B cell (primary cell): ENCODE measurements at regions not wholly inside any gene's neighbourhood (a gene's known extent, or its start where the extent isn't known, plus 50 kb on each side); places are given as distances from the start of the nearest gene placed in this dataset.

Source experiments
- ATAC-seq: fragments of 200-7000 bp; cut with Tn5 transposase; one replicate; pipeline ENCODE4 v1.10.0; 2021; ENCODE audit warnings: low read depth, mild to moderate bottlenecking, moderate number of reproducible peaks, moderate library complexity
- CTCF ChIA-PET: fragments of 350-600 bp; sonication (Branson Sonifier 250); formaldehyde crosslinking; loops from one replicate; lab custom pipeline; 2021; ENCODE audit warnings: antibody characterized with exemption, inconsistent platforms; lab: Charles Lee
- POLR2A ChIA-PET: fragments of 350-600 bp; sonication (Branson Sonifier 250); formaldehyde crosslinking; loops from one replicate; lab custom pipeline; 2021; ENCODE audit warnings: antibody characterized with exemption; lab: Charles Lee
- DNase-seq: peaks from one replicate; pipeline ENCODE4 v3.0.0; 2013
- H2AFZ ChIP-seq: 2 replicates; pipeline ENCODE4 v1.6.1; 2012; ENCODE audit warnings: mild to moderate bottlenecking, low read depth, low read length; ENCODE audit not compliant: insufficient read depth, poor library complexity, severe bottlenecking
- H3K27ac ChIP-seq, 2 donors: 1 replicate in 1 of 2; 2 replicates in 1 of 2; pipeline ENCODE4 v1.5.1; 2012 to 2013; ENCODE audit warnings: low read length in 2 of 2, mild to moderate bottlenecking in 2 of 2, moderate library complexity in 1 of 2
- H3K27me3 ChIP-seq, 4 experiments: fragments of 200-600 bp in 1 of 4; sonication (generic) in 1 of 4; replicated peaks in 1 of 4; 1 replicate in 2 of 4; 2 replicates in 2 of 4; pipeline versions ENCODE4 v1.6.1 to v1.7.0; 2013 to 2016; ENCODE audit warnings: low read length in 3 of 4, mild to moderate bottlenecking in 2 of 4, mixed read lengths in 1 of 4, moderate library complexity in 1 of 4; ENCODE audit not compliant: insufficient read depth in 4 of 4, control insufficient read depth in 3 of 4; ENCODE audit errors: control extremely low read depth in 1 of 4
- H3K36me3 ChIP-seq, 2 experiments: replicated peaks in 1 of 2; 1 replicate in 1 of 2; 2 replicates in 1 of 2; pipeline versions ENCODE4 v1.6.1 to v1.7.1; 2013; ENCODE audit warnings: low read length in 1 of 2; ENCODE audit not compliant: insufficient read depth in 2 of 2, control insufficient read depth in 1 of 2; ENCODE audit errors: control extremely low read depth in 1 of 2, extremely low read depth in 1 of 2
- H3K4me1 ChIP-seq, 2 donors: fragments of 200-600 bp in 1 of 2; sonication (generic) in 1 of 2; 1 replicate in 1 of 2; 2 replicates in 1 of 2; pipeline versions ENCODE4 v1.5.1 to v1.6.1; 2013 to 2017; ENCODE audit warnings: low read length in 2 of 2; ENCODE audit not compliant: control insufficient read depth in 2 of 2, insufficient read depth in 2 of 2
- H3K4me2 ChIP-seq: replicated peaks from 2 replicates; pipeline ENCODE3; 2012; ENCODE audit warnings: mild to moderate bottlenecking, low read depth, low read length; ENCODE audit not compliant: poor library complexity, severe bottlenecking
- H3K4me3 ChIP-seq, 5 experiments: fragments of 200-600 bp in 1 of 5; sonication (generic) in 1 of 5; 1 replicate in 3 of 5; 2 replicates in 2 of 5; pipeline versions ENCODE4 v1.5.1 to v1.7.0; 2011 to 2016; ENCODE audit warnings: low read length in 4 of 5, mild to moderate bottlenecking in 4 of 5, low read depth in 2 of 5, control low read depth in 1 of 5, moderate library complexity in 1 of 5; ENCODE audit not compliant: insufficient read depth in 1 of 5; ENCODE audit errors: control extremely low read depth in 1 of 5, extremely low read depth in 1 of 5
- H3K79me2 ChIP-seq: fragments of 200-600 bp; sonication (generic); one replicate; pipeline ENCODE4 v1.6.0; 2016; ENCODE audit warnings: low read length; ENCODE audit not compliant: control insufficient read depth, insufficient read depth
- H3K9ac ChIP-seq: fragments of 200-600 bp; sonication (generic); 2 replicates; pipeline ENCODE4 v1.6.1; 2017; ENCODE audit warnings: mild to moderate bottlenecking, low read length, moderate library complexity
- H3K9me3 ChIP-seq, 3 donors: one replicate each; pipeline versions ENCODE4 v1.6.1 to v1.7.1; 2013; ENCODE audit warnings: low read length in 2 of 3; ENCODE audit not compliant: control insufficient read depth in 2 of 3, insufficient read depth in 1 of 3; ENCODE audit errors: control extremely low read depth in 1 of 3
- H4K20me1 ChIP-seq: 2 replicates; pipeline ENCODE4 v1.6.0; 2012; ENCODE audit warnings: mild to moderate bottlenecking, low read length; ENCODE audit not compliant: insufficient read depth, control insufficient read depth, poor library complexity, severe bottlenecking
- H3K27ac Mint-ChIP-seq: one replicate; pipeline ENCODE4 v1.8.0; 2021; ENCODE audit warnings: mixed read lengths
- H3K27me3 Mint-ChIP-seq: one replicate; pipeline ENCODE4 v1.8.0; 2021; ENCODE audit warnings: mixed read lengths
- H3K4me1 Mint-ChIP-seq: one replicate; pipeline ENCODE4 v1.8.0; 2021; ENCODE audit warnings: mixed read lengths
- H3K4me3 Mint-ChIP-seq: one replicate; pipeline ENCODE4 v1.8.0; 2021; ENCODE audit warnings: mixed read lengths
- H3K9me3 Mint-ChIP-seq: one replicate; pipeline ENCODE4 v1.8.0; 2022; ENCODE audit warnings: mixed read lengths; ENCODE audit not compliant: insufficient read depth
- EZH2 ChIP-seq: IDR thresholded peaks from 2 replicates; pipeline ENCODE4 v1.6.1; 2012; ENCODE audit warnings: borderline replicate concordance, low read depth, mild to moderate bottlenecking, moderate library complexity, low read length; ENCODE audit not compliant: insufficient read depth, poor library complexity, severe bottlenecking
- WGBS: methylation state at CpG from one replicate; pipeline ENCODE4 v1.1.5; 2013; ENCODE audit warnings: missing lambda C conversion rate; ENCODE audit not compliant: insufficient coverage; 5-methylcytosine and 5-hydroxymethylcytosine counted together
- intact Hi-C: fragments of 100-400 bp; cut with micrococcal nuclease; formaldehyde crosslinking; loops from one replicate; pipeline ENCODE4 v1.10.0; 2022
- TF ChIP-seq, protein P1 (sequence below): fragments of 200-600 bp; IDR thresholded peaks from one replicate; pipeline ENCODE4 v1.8.0; 2022; ENCODE audit warnings: antibody characterized with exemption, mild to moderate bottlenecking

DNA sequence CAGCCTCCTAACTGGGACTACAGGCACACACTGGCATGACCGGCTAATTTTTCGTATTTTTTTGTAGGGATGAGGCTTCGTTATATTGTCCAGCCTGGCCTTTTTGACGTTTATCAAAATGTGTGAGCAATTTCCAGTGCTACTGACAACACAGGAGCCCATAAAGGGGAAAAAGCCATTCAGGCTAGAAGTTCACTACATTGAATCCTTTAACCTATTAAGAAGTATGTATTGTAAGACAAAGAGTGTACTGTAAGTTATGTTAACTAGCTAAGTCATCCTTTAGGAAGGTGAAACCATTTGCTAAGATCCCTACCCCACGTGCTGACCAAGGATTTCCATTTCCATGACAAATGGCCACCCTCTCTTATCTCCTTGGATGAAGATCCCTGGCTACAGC, 156.8 kb downstream of the FOXB1 start:
- H3K27me3 Mint-ChIP-seq, result peaks cover 44% of the 10 kb centered on the region
- DNase-seq, result no peak
- no peak for TF ChIP-seq EZH2
- ATAC-seq, result no peak
- intact Hi-C loops, result no loop called here
- ChIA-PET CTCF (no interaction called here), POLR2A (no interaction called here)
- no peaks in the 10 kb centered on the region for H4K20me1 ChIP-seq
- H2AFZ ChIP-seq, result no peak overlapping the region
- no peak overlapping the region for H3K9ac ChIP-seq
- no peaks in the 10 kb centered on the region for H3K9me3 ChIP-seq
- H3K4me2 ChIP-seq, result no peak overlapping the region
- 100% methylated on average over 1 of the region's 5 CpGs for WGBS
- H3K4me1 ChIP-seq, result no peaks in the 10 kb centered on the region
- H3K9me3 Mint-ChIP-seq, result peaks cover 3% of the 10 kb centered on the region
- H3K4me3 Mint-ChIP-seq, result no peak overlapping the region
- H3K79me2 ChIP-seq, result no peaks in the 10 kb centered on the region
- H3K4me3 ChIP-seq, result no peak overlapping the region
- H3K4me1 Mint-ChIP-seq, result no peaks in the 10 kb centered on the region
- no peaks in the 10 kb centered on the region for H3K36me3 ChIP-seq
- H3K27ac Mint-ChIP-seq, result no peak overlapping the region
- H3K27ac ChIP-seq, result no peak overlapping the region
- H3K27me3 ChIP-seq, result peaks cover 0 to 3% (median 0%) of the 10 kb centered on the region in 4 experiments

DNA sequence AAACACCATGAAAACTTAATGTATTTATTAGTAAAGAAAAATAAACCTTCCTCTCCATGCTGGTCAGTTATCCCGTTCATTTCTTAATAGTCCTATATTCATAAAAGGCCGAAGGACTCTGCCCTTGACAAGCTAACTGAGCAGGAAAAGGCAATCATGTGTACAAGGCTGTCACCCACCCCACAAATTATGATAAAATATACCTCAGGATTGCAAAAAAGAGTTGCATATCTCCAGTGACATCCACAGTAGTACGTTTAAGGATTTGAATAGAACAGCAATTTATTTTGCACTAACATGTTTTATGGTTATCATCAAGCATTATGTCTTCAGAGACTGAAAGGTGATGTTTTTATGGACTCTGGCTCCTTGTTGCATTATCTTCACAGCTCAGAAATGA, 157.6 kb downstream of the FOXB1 start:
- no peak overlapping the region for H3K27ac Mint-ChIP-seq
- intact Hi-C loops, result no loop called here
- Histone ChIP-seq H2AFZ (no peak overlapping the region), H3K79me2 (no peaks in the 10 kb centered on the region), H3K36me3 (no peaks in the 10 kb centered on the region), H3K4me2 (no peak overlapping the region), H3K9ac (no peak overlapping the region), H3K4me3 (no peak overlapping the region), H3K27ac (no peak overlapping the region), H3K27me3 (peaks cover 0 to 3% (median 0%) of the 10 kb centered on the region in 4 experiments), H4K20me1 (no peaks in the 10 kb centered on the region), H3K4me1 (no peaks in the 10 kb centered on the region), H3K9me3 (no peaks in the 10 kb centered on the region)
- CTCF ChIA-PET, result no interaction called here
- 86% methylated on average over 1 of the region's 3 CpGs for whole genome bisulfite sequencing
- DNase-seq (no peak), ATAC-seq (no peak)
- no peak overlapping the region for H3K4me3 Mint-ChIP-seq
- peaks cover 45% of the 10 kb centered on the region for H3K27me3 Mint-ChIP-seq
- POLR2A ChIA-PET, result no interaction called here
- no peaks in the 10 kb centered on the region for H3K4me1 Mint-ChIP-seq
- peaks cover 3% of the 10 kb centered on the region for H3K9me3 Mint-ChIP-seq
- TF ChIP-seq, protein P1, sequence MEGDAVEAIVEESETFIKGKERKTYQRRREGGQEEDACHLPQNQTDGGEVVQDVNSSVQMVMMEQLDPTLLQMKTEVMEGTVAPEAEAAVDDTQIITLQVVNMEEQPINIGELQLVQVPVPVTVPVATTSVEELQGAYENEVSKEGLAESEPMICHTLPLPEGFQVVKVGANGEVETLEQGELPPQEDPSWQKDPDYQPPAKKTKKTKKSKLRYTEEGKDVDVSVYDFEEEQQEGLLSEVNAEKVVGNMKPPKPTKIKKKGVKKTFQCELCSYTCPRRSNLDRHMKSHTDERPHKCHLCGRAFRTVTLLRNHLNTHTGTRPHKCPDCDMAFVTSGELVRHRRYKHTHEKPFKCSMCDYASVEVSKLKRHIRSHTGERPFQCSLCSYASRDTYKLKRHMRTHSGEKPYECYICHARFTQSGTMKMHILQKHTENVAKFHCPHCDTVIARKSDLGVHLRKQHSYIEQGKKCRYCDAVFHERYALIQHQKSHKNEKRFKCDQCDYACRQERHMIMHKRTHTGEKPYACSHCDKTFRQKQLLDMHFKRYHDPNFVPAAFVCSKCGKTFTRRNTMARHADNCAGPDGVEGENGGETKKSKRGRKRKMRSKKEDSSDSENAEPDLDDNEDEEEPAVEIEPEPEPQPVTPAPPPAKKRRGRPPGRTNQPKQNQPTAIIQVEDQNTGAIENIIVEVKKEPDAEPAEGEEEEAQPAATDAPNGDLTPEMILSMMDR, result no peak
- no peak for TF ChIP-seq EZH2
